IPS-18c (cell line): ENCODE measurements at regions not wholly inside any gene's neighbourhood (a gene's known extent, or its start where the extent isn't known, plus 50 kb on each side); places are given as distances from the start of the nearest gene placed in this dataset.

ENCODE experiments used
- H3K4me3 ChIP-seq: 2 replicates; pipeline ENCODE4 v1.7.0; 2013; ENCODE audit warnings: low read depth, mild to moderate bottlenecking, low read length, moderate library complexity; ENCODE audit not compliant: insufficient read depth
- H3K9me3 ChIP-seq: one replicate; pipeline ENCODE4 v1.6.1; 2013; ENCODE audit warnings: mild to moderate bottlenecking, low read length, moderate library complexity; ENCODE audit not compliant: control insufficient read depth, insufficient read depth

DNA sequence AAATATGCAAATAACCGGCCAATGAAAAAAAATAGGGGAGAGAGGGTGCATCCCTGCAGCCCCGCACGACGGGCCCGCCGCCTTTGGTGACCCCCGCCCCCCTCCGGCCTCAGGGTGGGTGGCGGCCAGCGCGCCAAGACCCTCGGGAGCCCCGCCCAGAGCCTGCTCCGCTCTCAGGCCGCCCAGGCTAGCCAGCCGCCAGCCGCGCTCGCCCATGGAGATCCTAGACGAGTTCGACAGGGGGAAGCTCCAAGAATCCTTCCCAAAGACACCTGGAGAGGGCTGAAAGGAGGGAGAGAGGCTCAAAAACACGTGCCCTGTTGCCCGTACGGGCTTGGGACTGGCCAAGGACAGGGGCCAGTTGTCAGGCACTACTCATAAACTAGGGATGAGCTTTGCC lies 434.0 kb downstream of the NR2F2 start:
- Histone ChIP-seq H3K9me3 (no peaks in the 10 kb centered on the region), H3K4me3 (no peak overlapping the region)

GRCh38 chr15:96764946-96765345 lies 434.4 kb downstream of the NR2F2 start:
- no peaks in the 10 kb centered on the region for H3K9me3 ChIP-seq
- no peak overlapping the region for H3K4me3 ChIP-seq

GRCh38 chr15:96766366-96766765 lies 435.9 kb downstream of the NR2F2 start:
- no peak overlapping the region for H3K4me3 ChIP-seq
- H3K9me3 ChIP-seq: no peaks in the 10 kb centered on the region

DNA sequence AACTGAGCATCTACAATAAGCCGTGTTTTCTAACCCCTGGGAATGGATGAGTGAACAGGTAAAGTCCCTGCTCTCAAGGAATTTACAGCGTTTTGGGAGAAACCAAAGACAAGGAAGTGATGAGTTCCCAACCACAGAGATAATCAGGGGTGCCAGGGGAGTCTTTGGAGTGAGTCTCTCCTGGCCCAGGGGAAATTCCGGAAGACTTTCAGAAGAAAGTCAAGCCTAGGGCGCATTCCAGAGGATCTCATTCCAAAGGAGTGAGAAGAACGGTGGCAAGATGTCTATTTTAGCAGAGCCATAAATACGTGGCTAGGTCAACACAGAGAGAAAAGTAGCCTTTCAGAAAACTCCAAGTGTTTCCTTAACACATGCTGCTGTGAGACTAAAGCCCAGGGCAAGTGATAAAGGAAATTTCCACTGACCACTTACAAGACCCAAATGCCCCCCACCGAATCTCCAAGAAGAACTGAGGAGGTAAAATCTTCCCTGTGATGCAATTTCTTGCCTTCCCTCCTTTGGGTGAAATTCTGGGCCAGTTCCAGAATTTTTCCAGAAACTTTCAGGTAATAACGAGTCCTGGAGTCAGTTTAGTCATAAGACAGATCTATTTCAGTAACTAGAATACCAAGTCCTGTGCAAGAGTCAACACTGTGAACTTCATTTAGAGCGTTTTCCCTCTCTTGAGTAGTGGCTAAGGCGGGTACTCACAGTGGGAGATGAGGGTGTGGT lies 437.4 kb downstream of the NR2F2 start:
- H3K4me3 ChIP-seq: no peak overlapping the region

GRCh38 chr15:96768435-96768789 lies 437.9 kb downstream of the NR2F2 start:
- H3K9me3 ChIP-seq: no peaks in the 10 kb centered on the region
- H3K4me3 ChIP-seq: no peak overlapping the region

More for the DNA sequence above, 437.4 kb downstream of the NR2F2 start:
- H3K9me3 ChIP-seq: no peaks in the 10 kb centered on the region

- no peak overlapping the region for H3K4me3 ChIP-seq
- H3K9me3 ChIP-seq: no peaks in the 10 kb centered on the region
Measured at GRCh38 chr15:96771035-96771434, 440.5 kb downstream of the NR2F2 start.

DNA sequence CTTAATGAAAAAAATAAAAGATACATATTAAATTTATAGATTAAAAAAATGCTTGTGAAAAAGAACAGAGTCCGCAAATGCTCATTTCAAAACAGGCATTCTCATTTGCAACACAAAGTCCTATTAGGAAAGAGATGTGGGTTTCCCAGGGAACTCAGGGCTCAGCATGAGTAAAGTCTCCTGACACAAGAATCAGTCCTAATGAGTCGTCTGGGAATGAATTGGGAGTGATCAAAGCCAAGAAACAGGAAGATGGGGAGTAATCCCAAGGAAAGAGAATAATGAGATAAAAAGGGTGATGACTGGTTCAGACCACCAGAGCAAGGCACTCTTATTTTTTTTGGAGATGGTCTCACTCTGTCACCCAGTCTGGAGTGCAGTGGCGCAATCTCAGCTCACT lies 443.7 kb downstream of the NR2F2 start:
- Histone ChIP-seq H3K4me3 (no peak overlapping the region), H3K9me3 (no peaks in the 10 kb centered on the region)

DNA sequence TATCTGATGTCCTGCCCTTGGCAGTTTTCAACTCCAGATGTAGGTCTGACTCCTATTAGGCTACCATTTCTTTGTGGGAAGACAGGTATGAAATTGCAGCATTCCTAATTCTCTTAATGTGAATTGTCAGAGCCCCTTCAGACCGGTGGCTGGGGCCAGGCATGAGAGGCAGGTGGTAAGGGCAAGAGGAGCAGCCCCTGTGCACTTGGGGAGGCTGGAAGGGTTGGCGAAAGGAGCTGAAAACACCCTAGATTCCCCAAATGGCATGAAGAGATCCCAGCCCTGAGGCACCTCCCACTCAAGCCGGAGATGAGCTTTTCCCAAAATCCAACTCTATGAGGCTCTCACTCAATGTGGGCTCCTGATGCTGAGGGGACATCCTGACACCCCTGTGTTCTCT lies 453.2 kb downstream of the NR2F2 start:
- peaks cover 6% of the 10 kb centered on the region for H3K9me3 ChIP-seq
- H3K4me3 ChIP-seq: no peak overlapping the region

- no peaks in the 10 kb centered on the region for H3K9me3 ChIP-seq
- no peak overlapping the region for H3K4me3 ChIP-seq
Measured at GRCh38 chr15:96790004-96790403, 459.5 kb downstream of the NR2F2 start.

DNA sequence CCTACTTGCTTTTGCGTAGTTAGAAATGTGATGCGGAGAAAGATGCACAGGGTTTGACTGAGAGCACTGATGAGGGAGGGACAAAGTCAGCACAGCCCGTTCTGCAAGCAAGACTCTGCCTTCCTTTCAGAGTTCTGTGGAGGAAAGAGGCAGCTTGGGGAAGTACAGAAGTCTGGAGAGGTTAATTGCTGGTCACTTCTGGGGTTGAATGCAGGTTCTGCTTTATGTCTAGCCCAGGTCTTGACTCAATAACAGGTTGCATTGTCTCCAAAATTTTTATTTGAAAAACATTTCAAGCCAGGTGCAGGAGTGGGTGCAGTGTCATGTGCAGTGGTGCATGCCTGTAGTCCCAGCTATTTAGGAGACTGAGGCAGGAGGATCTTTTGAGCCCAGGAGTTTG lies 461.7 kb downstream of the NR2F2 start:
- Histone ChIP-seq H3K4me3 (no peak overlapping the region), H3K9me3 (no peaks in the 10 kb centered on the region)

GRCh38 chr15:96796841-96797240 lies 466.3 kb downstream of the NR2F2 start:
- no peak overlapping the region for H3K4me3 ChIP-seq
- H3K9me3 ChIP-seq: no peaks in the 10 kb centered on the region

GRCh38 chr15:96801576-96802150 lies 471.2 kb downstream of the NR2F2 start:
- Histone ChIP-seq H3K4me3 (no peak overlapping the region), H3K9me3 (no peaks in the 10 kb centered on the region)

- no peak overlapping the region for H3K4me3 ChIP-seq
- H3K9me3 ChIP-seq: no peaks in the 10 kb centered on the region
Measured at GRCh38 chr15:96802611-96803255, 472.2 kb downstream of the NR2F2 start.

DNA sequence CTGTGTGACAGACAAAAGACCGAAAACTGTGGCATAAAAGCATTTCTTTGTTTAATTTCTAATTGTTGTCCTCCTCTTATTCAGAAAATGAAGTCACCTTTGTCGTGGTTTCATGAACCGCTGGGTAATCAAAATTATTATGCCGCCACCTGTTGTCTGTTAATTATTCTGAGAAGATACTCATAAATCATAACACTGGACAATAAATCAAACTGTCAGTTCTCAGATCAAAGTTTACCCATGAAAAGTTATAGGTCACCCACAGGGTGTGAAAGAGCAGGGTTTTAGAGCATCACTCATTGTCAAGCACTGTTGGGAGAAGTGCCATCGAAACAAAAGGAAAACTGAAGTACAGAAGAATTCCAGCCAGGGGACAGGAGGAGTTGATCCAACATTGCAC lies 474.3 kb downstream of the NR2F2 start:
- H3K9me3 ChIP-seq: no peaks in the 10 kb centered on the region
- no peak overlapping the region for H3K4me3 ChIP-seq

GRCh38 chr15:96807361-96807760 lies 476.9 kb downstream of the NR2F2 start:
- no peak overlapping the region for H3K4me3 ChIP-seq
- no peaks in the 10 kb centered on the region for H3K9me3 ChIP-seq

GRCh38 chr15:96817900-96818299 lies 487.4 kb downstream of the NR2F2 start:
- Histone ChIP-seq H3K4me3 (no peak overlapping the region), H3K9me3 (no peaks in the 10 kb centered on the region)

- no peaks in the 10 kb centered on the region for H3K9me3 ChIP-seq
- H3K4me3 ChIP-seq: no peak overlapping the region
Measured at GRCh38 chr15:96818861-96819260, 488.4 kb downstream of the NR2F2 start.

DNA sequence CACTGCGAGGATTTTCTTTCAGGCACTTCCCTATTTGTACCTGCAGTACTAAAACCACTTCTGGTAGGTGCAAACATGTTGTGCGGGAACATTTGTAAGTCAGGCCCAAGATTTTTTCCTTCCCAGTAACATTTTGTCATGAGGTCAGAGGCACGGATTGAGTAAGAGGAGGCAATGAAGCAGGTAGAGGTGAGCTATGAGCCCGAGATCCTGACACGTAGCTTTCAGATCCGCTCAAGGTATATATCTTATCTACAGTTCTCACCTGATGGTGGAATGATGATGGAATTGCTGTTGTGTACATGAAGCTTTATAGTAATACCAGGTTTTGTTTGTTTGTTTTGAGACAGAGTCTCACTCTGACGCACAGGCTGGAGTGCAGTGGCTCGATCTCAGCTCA lies 497.5 kb downstream of the NR2F2 start:
- Histone ChIP-seq H3K9me3 (no peaks in the 10 kb centered on the region), H3K4me3 (no peak overlapping the region)
